ENCODE measurements at regions not wholly inside any gene's neighbourhood (a gene's known extent, or its start where the extent isn't known, plus 50 kb on each side); places are given as distances from the start of the nearest gene placed in this dataset.

GRCh38 chr18:2425426-2426317 is 145.6 kb downstream of the METTL4 start:
- DNase-seq (ENCODE audit: low read depth), result peak; percentile 71

GRCh38 chr18:2430191-2430590 is 141.1 kb downstream of the METTL4 start:
- no peak for DNase-seq (ENCODE audit: low read depth)

DNA sequence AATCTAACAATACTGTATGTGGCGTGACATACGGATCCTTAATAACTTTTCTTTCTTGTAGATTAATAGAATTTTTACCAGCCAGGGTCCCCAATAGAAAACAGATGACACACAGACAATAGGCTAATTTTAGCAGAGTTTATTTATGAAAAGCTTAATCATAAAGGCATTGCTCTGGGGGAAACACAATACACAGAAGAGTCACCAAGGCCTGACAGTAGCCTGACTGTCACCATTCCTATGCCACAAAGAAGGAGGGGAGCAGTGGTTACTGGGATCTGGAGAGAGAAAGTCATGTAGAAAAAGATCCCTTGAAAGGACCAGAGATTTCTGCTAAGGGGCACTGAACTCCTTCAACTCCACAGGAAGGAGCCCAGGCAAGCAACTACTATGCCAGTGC is 139.5 kb downstream of the METTL4 start:
- DNase-seq (ENCODE audit: low read depth), result no peak

DNA sequence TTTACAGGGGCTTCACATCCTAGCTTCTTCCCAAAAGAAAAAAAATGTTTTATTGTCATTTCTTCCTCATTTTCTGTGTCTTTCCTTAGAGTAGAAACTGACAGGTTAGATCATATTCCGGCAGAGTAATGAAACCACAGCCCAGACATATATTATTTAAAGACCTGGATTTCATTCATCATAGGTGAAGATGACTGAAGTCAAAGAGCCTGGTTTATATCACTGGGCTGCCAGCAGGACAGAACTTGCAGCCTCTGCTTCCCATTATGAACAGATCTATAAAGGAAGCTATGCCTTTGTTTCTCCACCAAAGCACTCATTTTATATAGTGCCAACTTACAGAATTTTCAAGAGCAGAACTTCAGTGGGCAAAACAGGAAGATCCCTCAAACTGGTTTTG is 137.9 kb downstream of the METTL4 start:
- DNase-seq (ENCODE audit: low read depth), result no peak

DNA sequence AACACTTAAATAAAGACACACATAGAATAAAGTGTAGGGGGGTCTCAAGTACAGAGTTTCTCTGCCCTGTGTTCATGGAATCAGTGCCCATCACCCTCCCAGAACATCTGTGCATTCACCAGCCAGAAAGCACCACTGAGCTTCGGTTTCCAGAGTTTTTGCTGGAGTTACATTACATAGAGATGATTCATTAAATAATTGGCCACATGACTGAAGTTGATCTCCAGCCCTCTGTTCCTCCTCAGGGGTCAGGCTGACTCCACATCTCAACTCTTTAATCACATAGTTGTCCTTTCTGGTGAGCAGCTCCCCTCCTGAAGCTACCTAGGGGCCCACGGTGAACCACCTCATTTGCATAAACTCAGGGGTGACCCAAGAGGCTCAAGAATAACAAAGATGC is 129.8 kb downstream of the METTL4 start:
- DNase-seq (ENCODE audit: low read depth), result peak; percentile 70

DNA sequence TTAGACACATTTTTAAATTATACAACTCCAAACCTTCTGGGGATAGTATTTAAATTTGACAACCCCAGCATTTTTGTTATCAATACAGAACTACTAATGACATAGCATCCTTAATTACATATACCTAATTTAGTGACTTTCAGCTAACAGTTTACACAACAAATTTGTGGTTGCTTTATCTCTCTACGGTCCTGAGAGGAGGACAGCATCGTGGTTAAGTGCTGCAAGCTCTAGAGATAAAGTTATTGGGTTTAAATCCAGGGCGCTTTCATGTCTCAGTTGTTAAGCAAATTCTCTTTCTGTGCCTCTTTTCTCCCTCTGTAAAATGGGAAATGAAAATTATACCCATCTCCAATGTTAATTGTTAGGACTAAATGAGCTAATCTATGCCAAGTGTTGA is 129.3 kb downstream of the METTL4 start:
- peak; percentile 53 for DNase-seq (ENCODE audit: low read depth)

DNA sequence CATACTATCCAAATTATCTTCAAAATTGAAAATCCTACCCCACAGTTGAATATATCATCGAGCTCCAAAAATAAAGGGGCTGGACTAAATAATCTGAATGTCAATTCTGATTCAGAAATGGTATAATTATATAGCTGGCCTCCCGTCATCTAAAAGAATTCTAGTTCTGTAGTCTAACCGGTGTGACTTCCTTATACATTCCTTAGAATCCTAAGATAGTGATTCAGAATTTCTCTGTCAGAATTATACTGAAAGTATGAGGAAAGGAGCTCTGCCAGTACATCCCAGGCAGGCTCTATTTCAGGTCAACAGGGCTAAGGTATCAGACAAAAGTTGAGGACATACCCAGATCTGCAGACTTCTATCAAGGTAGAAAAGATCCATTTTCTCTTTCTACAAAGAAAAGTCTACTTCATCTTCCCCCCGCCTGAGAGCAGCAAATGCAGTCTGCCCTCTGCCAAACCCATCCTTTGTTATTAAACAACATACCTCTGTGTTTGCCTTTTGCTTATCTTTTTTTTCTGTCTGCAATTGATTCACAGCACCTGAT is 128.5 kb downstream of the METTL4 start:
- peak; percentile 69 for DNase-seq (ENCODE audit: low read depth)

DNA sequence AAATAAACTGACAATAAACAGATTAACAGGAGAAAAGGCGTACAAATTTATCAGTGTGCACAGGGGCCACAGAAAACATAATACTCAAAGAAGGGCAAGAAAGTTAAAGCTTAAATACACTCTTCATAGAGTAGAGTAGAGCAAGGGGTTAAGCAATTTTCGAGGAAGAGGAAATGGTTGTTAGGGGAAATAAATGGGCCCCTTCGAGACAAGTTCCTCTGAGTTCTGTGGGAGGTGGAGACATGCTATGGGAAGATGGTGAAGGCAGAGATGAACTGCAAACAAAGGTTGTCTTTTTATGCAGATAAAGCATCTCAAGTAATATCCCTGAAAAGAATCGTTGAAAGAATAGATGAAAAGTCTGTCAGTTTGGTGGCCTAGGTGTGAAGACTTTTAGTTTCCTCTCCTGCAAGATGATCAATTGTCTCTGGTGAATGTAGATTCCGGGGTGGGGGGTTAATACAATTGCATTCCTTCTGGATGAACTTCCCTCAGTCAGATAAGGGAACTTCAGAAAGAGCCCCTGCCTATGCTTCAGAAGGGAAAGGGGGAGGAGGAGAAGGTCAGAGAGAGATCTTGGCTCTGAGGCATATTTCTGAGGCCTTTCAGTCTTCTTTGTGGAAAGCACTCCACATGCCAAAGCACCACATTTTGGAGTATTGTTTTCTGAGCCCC is 127.0 kb downstream of the METTL4 start:
- no peak for DNase-seq (ENCODE audit: low read depth)

DNA sequence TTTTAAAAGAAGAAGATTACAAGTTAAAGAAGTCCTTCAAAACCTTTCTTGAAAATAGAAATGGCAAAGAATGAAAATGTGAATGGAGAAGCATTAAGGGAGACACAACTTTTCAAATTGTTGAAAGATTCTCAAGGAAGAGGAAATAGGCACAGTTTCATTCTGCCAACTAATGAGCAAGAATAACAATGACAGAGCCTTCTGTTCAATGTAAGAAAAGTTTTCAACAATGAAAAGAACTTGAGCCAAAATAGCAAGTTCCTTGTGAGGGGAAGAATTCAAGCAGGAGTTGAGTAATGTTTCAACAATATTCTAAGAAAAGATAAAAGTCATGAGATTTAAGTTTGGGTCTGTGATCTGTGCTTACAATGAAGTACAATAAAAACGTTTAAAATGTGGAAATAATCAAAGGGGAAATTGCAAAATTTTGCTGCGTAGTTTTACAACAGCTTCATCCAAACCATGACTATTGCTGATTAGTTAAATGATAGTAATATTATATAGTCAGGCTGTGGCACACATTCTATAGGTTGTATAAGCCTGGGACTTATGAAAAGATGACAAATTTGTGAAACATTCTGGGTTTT is 122.6 kb downstream of the METTL4 start:
- DNase-seq (ENCODE audit: low read depth), result peak; percentile 61

DNA sequence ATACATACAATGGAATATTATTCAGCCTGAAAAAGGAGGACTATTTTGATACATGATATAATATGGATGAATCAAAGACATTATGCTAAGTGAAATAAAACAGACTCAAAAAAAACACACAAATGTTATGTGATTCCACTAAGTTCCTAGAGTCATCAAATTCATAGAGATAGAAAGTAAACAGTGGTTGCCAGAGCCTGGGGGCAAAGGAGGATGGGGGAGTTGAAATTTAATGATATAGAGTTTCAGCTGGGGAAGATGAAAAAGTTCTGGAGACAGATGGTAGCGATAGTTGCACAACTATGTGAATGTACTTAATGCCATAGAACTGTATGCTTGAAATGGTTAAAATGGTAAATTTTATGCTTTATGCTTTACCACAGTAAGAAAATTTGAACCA is 119.7 kb downstream of the METTL4 start:
- no peak for DNase-seq (ENCODE audit: low read depth)

DNA sequence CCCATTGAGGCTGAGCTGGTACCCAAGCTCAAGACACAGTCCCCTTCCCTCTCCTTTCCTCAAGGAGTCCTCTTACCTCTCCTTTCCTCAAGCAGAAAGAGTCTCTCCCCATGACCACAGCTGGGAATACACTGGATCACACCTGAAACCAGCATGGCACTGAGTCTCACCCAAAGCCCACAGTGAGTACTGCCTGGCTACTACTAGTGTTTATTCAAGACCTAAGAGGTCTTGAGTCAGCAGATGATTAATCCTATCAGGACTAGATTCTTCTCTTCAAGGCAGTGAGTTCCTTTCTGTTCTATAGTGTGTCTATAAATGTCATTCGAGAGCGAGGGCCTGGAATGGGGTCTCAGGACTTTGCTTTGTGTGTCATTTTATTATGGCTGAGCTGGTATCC is 111.4 kb downstream of the METTL4 start:
- DNase-seq (ENCODE audit: low read depth), result peak; percentile 51

GRCh38 chr18:2466978-2467377 is 104.3 kb downstream of the METTL4 start:
- no peak for DNase-seq (ENCODE audit: low read depth)

- DNase-seq (ENCODE audit: low read depth), result no peak
Observed at GRCh38 chr18:2468051-2468450, 103.3 kb downstream of the METTL4 start.

DNA sequence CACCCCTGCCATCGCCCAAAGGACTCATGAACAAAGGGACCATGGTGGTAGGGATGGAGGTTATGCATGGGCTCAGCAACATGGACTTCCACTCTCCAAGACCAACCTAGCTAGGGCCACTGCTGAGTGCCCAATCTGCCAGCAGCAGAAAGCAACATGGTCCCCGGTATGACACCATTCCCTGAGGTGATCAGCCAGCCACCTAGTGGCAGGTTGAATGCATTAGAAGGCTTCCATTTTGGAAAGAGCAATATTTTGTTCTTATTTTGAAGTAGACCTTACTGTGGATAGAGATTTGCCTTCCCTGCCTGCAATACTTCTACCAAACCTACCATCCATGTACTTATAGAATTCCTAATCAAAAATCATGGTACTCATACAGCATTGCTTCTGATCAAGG is 99.8 kb downstream of the METTL4 start:
- DNase-seq (ENCODE audit: low read depth), result no peak

DNA sequence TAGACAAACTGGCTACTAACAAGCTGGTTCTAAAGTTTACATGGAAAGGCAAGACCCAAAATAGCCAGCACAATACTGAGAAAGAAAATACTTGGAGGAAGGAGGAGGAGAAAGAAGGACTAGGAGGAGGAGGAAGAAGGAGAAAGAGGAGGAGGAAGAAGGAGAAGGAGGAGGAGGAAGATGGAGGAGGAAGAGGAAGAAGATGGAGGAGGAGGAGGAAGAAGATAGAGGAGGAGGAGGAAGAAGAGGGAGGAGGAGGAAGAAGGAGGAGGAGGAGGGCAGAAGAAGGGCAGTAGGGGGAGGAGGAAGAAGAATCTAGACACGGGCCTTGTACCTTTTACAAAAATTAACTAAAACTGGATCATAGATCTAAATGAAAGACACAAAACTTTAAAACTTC is 92.6 kb downstream of the METTL4 start:
- DNase-seq (ENCODE audit: low read depth), result no peak

- DNase-seq (ENCODE audit: low read depth), result peak; percentile 45
Observed at GRCh38 chr18:2480536-2480935, 90.8 kb downstream of the METTL4 start.

GRCh38 chr18:2482706-2483475 is 88.4 kb downstream of the METTL4 start:
- DNase-seq (ENCODE audit: low read depth), result peak; percentile 16

DNA sequence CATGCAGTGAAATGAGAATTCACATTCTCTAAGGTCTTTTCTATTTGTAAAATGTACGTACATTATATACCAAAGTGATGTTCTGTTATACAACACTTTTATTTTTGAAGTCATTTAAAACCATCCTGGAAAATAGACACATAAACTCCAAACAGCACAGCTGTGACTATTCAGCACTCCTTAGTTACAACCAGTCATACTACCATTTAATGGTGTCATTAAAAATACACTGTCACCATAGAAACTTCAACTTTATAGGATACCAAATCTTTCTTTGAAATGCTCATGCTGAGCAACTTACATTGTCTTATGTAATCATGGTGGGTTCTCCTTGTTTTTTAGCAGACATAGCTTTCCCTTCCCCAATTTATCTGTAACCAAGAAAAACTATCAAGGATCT is 85.3 kb downstream of the METTL4 start:
- no peak for DNase-seq (ENCODE audit: low read depth)

DNA sequence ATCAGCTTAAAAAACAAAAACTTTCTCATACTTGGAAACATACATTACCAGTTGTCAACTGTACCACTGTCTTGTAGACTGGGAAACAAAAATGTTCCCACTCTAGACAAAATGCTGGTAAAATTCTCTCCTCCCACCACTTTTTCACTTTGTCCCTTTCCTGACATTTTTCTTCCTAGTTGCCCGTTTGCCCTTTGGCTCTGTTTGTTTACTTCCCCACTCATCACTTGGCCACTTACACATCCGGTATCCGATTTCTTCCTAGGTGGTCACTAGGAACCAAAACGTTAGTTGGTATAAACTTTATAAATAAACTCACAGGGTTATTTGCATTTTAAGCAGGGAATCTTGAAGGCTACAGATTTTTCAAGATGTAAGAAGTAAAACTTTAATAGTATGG is 84.9 kb downstream of the METTL4 start:
- DNase-seq (ENCODE audit: low read depth), result no peak

Measured in iris pigment epithelial cell (primary cell).